ENCODE measurements at regions not wholly inside any gene's neighbourhood (a gene's known extent, or its start where the extent isn't known, plus 50 kb on each side); places are given as distances from the start of the nearest gene placed in this dataset.

GRCh38 chr6:133004304-133004884 lies 190.0 kb downstream of the RPS12 start:
- no peak overlapping the region for H3K27ac Mint-ChIP-seq
- Histone ChIP-seq H3K79me1 (ENCODE audit: insufficient read depth, low read depth, low read length, poor library complexity, severe bottlenecking) (no peaks in the 10 kb centered on the region), H3K14ac (ENCODE audit: insufficient read depth, low read length) (no peak overlapping the region), H3K56ac (ENCODE audit: insufficient read length, low read depth, low read length) (no peak overlapping the region), H2BK12ac (ENCODE audit: insufficient read length, low read depth, low read length) (no peak overlapping the region), H3K27ac (ENCODE audit: insufficient read length, low read depth, low read length) (no peak overlapping the region), H4K20me1 (ENCODE audit: control insufficient read depth, insufficient read depth, insufficient read length) (no peaks in the 10 kb centered on the region), H4K91ac (ENCODE audit: insufficient read length, low read depth, low read length) (no peak overlapping the region), H3K4me2 (ENCODE audit: insufficient read depth, insufficient read length, low read length) (no peak overlapping the region), H2BK20ac (ENCODE audit: low read depth, low read length, poor library complexity, severe bottlenecking) (no peak overlapping the region), H2BK15ac (ENCODE audit: low read depth, low read length) (no peak overlapping the region), H3K4ac (ENCODE audit: low read depth, low read length) (no peak overlapping the region), H4K5ac (ENCODE audit: insufficient read length, low read depth, low read length) (no peak overlapping the region), H4K8ac (replicated peaks; ENCODE audit: insufficient read length, low read depth, low read length) (no peak overlapping the region), H3K23ac (ENCODE audit: insufficient read length, low read depth, low read length) (no peak overlapping the region), H2AK5ac (ENCODE audit: insufficient read length, low read length) (no peak overlapping the region), H3K23me2 (ENCODE audit: insufficient read length, low read depth, low read length, poor library complexity, severe bottlenecking) (no peaks in the 10 kb centered on the region), H3K79me2 (ENCODE audit: insufficient read depth, low read length) (no peaks in the 10 kb centered on the region), H3K4me1 (ENCODE audit: insufficient read depth, low read length) (no peaks in the 10 kb centered on the region), H3K27me3 (ENCODE audit: insufficient read depth, low read length) (no peaks in the 10 kb centered on the region), H2BK5ac (ENCODE audit: insufficient read length, low read length) (no peak overlapping the region), H2AFZ (ENCODE audit: low read length) (no peak overlapping the region), H3K9ac (ENCODE audit: extremely low read depth, insufficient read length, low read length) (no peak overlapping the region), H2BK120ac (ENCODE audit: low read depth, low read length, poor library complexity, severe bottlenecking) (no peak overlapping the region), H3T11ph (ENCODE audit: low read length) (no peak overlapping the region), H3K18ac (ENCODE audit: insufficient read length, low read depth, low read length) (no peak overlapping the region), H3K9me3 (ENCODE audit: control insufficient read depth, low read depth, low read length) (no peaks in the 10 kb centered on the region)
- H3K4me1 Mint-ChIP-seq = peaks cover 7 to 8% of the 10 kb centered on the region in 2 experiments
- no peak for DNase-seq
- peaks cover 0 to 5% of the 10 kb centered on the region in 2 experiments; a peak in 2 of 5 replicates for H3K9me3 Mint-ChIP-seq
- H3K4me3 Mint-ChIP-seq = no peak overlapping the region
- no peaks in the 10 kb centered on the region for H3K36me3 Mint-ChIP-seq (ENCODE audit: insufficient read depth in 1 of 3, low read depth in 3 of 3)
- WGBS (ENCODE audit: extremely low coverage, insufficient read length, low lambda C conversion rate) = no CpG with 5 or more reads among the region's 2 CpGs
- TF ChIP-seq, protein P1, sequence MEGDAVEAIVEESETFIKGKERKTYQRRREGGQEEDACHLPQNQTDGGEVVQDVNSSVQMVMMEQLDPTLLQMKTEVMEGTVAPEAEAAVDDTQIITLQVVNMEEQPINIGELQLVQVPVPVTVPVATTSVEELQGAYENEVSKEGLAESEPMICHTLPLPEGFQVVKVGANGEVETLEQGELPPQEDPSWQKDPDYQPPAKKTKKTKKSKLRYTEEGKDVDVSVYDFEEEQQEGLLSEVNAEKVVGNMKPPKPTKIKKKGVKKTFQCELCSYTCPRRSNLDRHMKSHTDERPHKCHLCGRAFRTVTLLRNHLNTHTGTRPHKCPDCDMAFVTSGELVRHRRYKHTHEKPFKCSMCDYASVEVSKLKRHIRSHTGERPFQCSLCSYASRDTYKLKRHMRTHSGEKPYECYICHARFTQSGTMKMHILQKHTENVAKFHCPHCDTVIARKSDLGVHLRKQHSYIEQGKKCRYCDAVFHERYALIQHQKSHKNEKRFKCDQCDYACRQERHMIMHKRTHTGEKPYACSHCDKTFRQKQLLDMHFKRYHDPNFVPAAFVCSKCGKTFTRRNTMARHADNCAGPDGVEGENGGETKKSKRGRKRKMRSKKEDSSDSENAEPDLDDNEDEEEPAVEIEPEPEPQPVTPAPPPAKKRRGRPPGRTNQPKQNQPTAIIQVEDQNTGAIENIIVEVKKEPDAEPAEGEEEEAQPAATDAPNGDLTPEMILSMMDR (conservative IDR thresholded peaks at IDR 0.05) = no peak
- H3K27me3 Mint-ChIP-seq (ENCODE audit: low read depth) = no peaks in the 10 kb centered on the region
